ENCODE measurements at regions not wholly inside any gene's neighbourhood (a gene's known extent, or its start where the extent isn't known, plus 50 kb on each side); places are given as distances from the start of the nearest gene placed in this dataset.

GRCh38 chr21:27722095-27722494 lies 755.2 kb upstream of the ADAMTS5 start (continued):
- TF ChIP-seq CREB1 (CRISPR knock-in tag; IDR thresholded peaks at IDR 0.05; ENCODE audit: low read depth), result no peak
- TF ChIP-seq ZNF462 (CRISPR knock-in tag; IDR thresholded peaks at IDR 0.05), result no peak
- TF ChIP-seq EZH2 (IDR thresholded peaks at IDR 0.05; ENCODE audit: low read depth, unreplicated experiment), result no peak
- no peak for TF ChIP-seq ZNF331 (CRISPR knock-in tag; IDR thresholded peaks at IDR 0.05; ENCODE audit: low read depth)

GRCh38 chr21:27721675-27722074 lies 754.8 kb upstream of the ADAMTS5 start:
- ATAC-seq, result no peak
- TF ChIP-seq ZNF114 (CRISPR knock-in tag; IDR thresholded peaks at IDR 0.05) (no peak), CTCF (conservative IDR thresholded peaks at IDR 0.05; ENCODE audit: low read depth in 2 of 2) (no peak), REST (IDR thresholded peaks at IDR 0.05; ENCODE audit: unreplicated experiment) (no peak), EZH2 (IDR thresholded peaks at IDR 0.05; ENCODE audit: low read depth, unreplicated experiment) (no peak), NANOG (IDR thresholded peaks at IDR 0.05; ENCODE audit: borderline replicate concordance) (no peak), CREB1 (CRISPR knock-in tag; IDR thresholded peaks at IDR 0.05; ENCODE audit: low read depth) (no peak)

More at GRCh38 chr21:27721675-27722074, 754.8 kb upstream of the ADAMTS5 start:
- no peak overlapping the region for H3K4me3 Mint-ChIP-seq
- H3K36me3 Mint-ChIP-seq (ENCODE audit: low read depth), result peaks cover 19% of the 10 kb centered on the region; the same call in 2 of the 3 replicates
- peaks cover 11% of the 10 kb centered on the region; the same call in 1 of the 2 replicates for H3K9me2 ChIP-seq (ENCODE audit: insufficient read depth)
- no peak overlapping the region for H3K4me2 ChIP-seq
- no peaks in the 10 kb centered on the region for H3K36me3 ChIP-seq (ENCODE audit: insufficient read depth)
- H3K4me1 ChIP-seq (ENCODE audit: insufficient read depth), result no peaks in the 10 kb centered on the region
- H3F3A ChIP-seq (replicated peaks; ENCODE audit: low read depth), result no peaks in the 10 kb centered on the region
- no peaks in the 10 kb centered on the region for H4K20me1 ChIP-seq (replicated peaks; ENCODE audit: insufficient read depth)
- peaks cover 15% of the 10 kb centered on the region; the same call in 2 of the 3 replicates for H3K9me3 Mint-ChIP-seq
- no peak overlapping the region for H3K27ac Mint-ChIP-seq
- no peak overlapping the region for H2AFZ ChIP-seq
- no peaks in the 10 kb centered on the region for H3K27me3 ChIP-seq (ENCODE audit: insufficient read depth)
- DNase-seq (ENCODE audit: low spot score), result no peak
- no peak overlapping the region for H3K4me3 ChIP-seq
- H3K79me2 ChIP-seq (replicated peaks; ENCODE audit: insufficient read depth), result no peaks in the 10 kb centered on the region
- no peaks in the 10 kb centered on the region for H3K4me1 Mint-ChIP-seq
- peaks cover 2% of the 10 kb centered on the region for H3K27me3 Mint-ChIP-seq (ENCODE audit: insufficient read depth, low read depth, poor library complexity)
- H3K27ac ChIP-seq (ENCODE audit: low read depth), result no peak overlapping the region

Data from GM23338 (cell line).